ENCODE measurements at regions not wholly inside any gene's neighbourhood (a gene's known extent, or its start where the extent isn't known, plus 50 kb on each side); places are given as distances from the start of the nearest gene placed in this dataset.

DNA sequence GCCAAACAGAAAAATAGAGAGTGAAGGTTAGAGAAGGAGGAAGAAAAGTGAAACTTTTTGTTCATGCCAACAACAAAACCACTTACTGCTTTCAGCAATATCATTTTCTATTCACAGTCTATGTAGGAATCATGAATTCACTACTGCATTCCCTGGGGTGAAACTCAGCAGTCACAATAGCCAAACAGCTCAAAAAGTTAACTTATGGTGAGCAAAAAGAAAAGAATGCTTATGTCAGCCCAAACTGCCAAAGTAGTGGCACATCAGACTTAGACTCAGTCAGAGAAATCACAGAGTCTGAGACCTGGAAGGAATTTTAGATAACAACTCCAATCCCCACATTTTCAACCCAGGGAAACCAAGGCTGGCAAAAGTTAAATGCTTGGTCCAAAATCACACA, 238.7 kb upstream of the TMCO5A start:
- TF ChIP-seq, protein P1, sequence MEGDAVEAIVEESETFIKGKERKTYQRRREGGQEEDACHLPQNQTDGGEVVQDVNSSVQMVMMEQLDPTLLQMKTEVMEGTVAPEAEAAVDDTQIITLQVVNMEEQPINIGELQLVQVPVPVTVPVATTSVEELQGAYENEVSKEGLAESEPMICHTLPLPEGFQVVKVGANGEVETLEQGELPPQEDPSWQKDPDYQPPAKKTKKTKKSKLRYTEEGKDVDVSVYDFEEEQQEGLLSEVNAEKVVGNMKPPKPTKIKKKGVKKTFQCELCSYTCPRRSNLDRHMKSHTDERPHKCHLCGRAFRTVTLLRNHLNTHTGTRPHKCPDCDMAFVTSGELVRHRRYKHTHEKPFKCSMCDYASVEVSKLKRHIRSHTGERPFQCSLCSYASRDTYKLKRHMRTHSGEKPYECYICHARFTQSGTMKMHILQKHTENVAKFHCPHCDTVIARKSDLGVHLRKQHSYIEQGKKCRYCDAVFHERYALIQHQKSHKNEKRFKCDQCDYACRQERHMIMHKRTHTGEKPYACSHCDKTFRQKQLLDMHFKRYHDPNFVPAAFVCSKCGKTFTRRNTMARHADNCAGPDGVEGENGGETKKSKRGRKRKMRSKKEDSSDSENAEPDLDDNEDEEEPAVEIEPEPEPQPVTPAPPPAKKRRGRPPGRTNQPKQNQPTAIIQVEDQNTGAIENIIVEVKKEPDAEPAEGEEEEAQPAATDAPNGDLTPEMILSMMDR (IDR thresholded peaks at IDR 0.05): no peak
- TF ChIP-seq POLR2A (IDR thresholded peaks at IDR 0.05) (no peak), EP300 (IDR thresholded peaks at IDR 0.05; ENCODE audit: low read depth) (no peak)
